ENCODE measurements at regions not wholly inside any gene's neighbourhood (a gene's known extent, or its start where the extent isn't known, plus 50 kb on each side); places are given as distances from the start of the nearest gene placed in this dataset.

- Histone ChIP-seq H3K4me3 (ENCODE audit: insufficient read length, low read depth) (no peak overlapping the region), H3K27me3 (ENCODE audit: insufficient read depth, insufficient read length) (no peaks in the 10 kb centered on the region), H3K4me1 (ENCODE audit: insufficient read depth, insufficient read length) (no peaks in the 10 kb centered on the region), H3K9me3 (ENCODE audit: insufficient read depth, low read length) (no peaks in the 10 kb centered on the region), H3K9ac (ENCODE audit: insufficient read length, low read depth) (no peak overlapping the region), H3K36me3 (ENCODE audit: insufficient read depth, insufficient read length, low read length) (no peaks in the 10 kb centered on the region)
- no peak for TF ChIP-seq SUZ12 (IDR thresholded peaks at IDR 0.05; ENCODE audit: extremely low read depth, insufficient read depth, insufficient read length)
- no peak for DNase-seq (ENCODE audit: low read depth, low spot score)
These were observed 350.9 kb upstream of the VWC2 start for GRCh38 chr7:49422564-49422963.

- no peaks in the 10 kb centered on the region for H3K4me1 ChIP-seq (ENCODE audit: insufficient read depth, insufficient read length)
- no peak overlapping the region for H3K4me3 ChIP-seq (ENCODE audit: insufficient read length, low read depth)
- no peak for TF ChIP-seq SUZ12 (IDR thresholded peaks at IDR 0.05; ENCODE audit: extremely low read depth, insufficient read depth, insufficient read length)
- TF ChIP-seq ZNF274 (IDR thresholded peaks at IDR 0.05; ENCODE audit: low read depth, low read length) = no peak
- TF ChIP-seq YY1 (IDR thresholded peaks at IDR 0.05; ENCODE audit: insufficient read depth, insufficient read length) = no peak
- no peaks in the 10 kb centered on the region for H3K9me3 ChIP-seq (ENCODE audit: insufficient read depth, low read length)
- H3K27me3 ChIP-seq (ENCODE audit: insufficient read depth, insufficient read length) = no peaks in the 10 kb centered on the region
- no peak overlapping the region for H3K9ac ChIP-seq (ENCODE audit: insufficient read length, low read depth)
- no peaks in the 10 kb centered on the region for H3K36me3 ChIP-seq (ENCODE audit: insufficient read depth, insufficient read length, low read length)
- no peak for DNase-seq (ENCODE audit: low read depth, low spot score)
These were observed 349.3 kb upstream of the VWC2 start for GRCh38 chr7:49424109-49424508.

- H3K36me3 ChIP-seq (ENCODE audit: insufficient read depth, insufficient read length, low read length) = no peaks in the 10 kb centered on the region
- H3K9ac ChIP-seq (ENCODE audit: insufficient read length, low read depth) = no peak overlapping the region
- H3K9me3 ChIP-seq (ENCODE audit: insufficient read depth, low read length) = no peaks in the 10 kb centered on the region
- H3K4me1 ChIP-seq (ENCODE audit: insufficient read depth, insufficient read length) = no peaks in the 10 kb centered on the region
- no peak for DNase-seq (ENCODE audit: low read depth, low spot score)
- no peak overlapping the region for H3K4me3 ChIP-seq (ENCODE audit: insufficient read length, low read depth)
- TF ChIP-seq ZNF274 (IDR thresholded peaks at IDR 0.05; ENCODE audit: low read depth, low read length) (no peak), YY1 (IDR thresholded peaks at IDR 0.05; ENCODE audit: insufficient read depth, insufficient read length) (no peak), SUZ12 (IDR thresholded peaks at IDR 0.05; ENCODE audit: extremely low read depth, insufficient read depth, insufficient read length) (no peak)
- H3K27me3 ChIP-seq (ENCODE audit: insufficient read depth, insufficient read length) = no peaks in the 10 kb centered on the region
These were observed 348.1 kb upstream of the VWC2 start for GRCh38 chr7:49425277-49425818.

GRCh38 chr7:49432254-49432653, 341.2 kb upstream of the VWC2 start:
- Histone ChIP-seq H3K9ac (ENCODE audit: insufficient read length, low read depth) (no peak overlapping the region), H3K4me3 (ENCODE audit: insufficient read length, low read depth) (no peak overlapping the region), H3K9me3 (ENCODE audit: insufficient read depth, low read length) (no peaks in the 10 kb centered on the region), H3K27me3 (ENCODE audit: insufficient read depth, insufficient read length) (no peaks in the 10 kb centered on the region), H3K36me3 (ENCODE audit: insufficient read depth, insufficient read length, low read length) (no peaks in the 10 kb centered on the region), H3K4me1 (ENCODE audit: insufficient read depth, insufficient read length) (no peaks in the 10 kb centered on the region)
- no peak for DNase-seq (ENCODE audit: low read depth, low spot score)
- no peak for TF ChIP-seq ZNF274 (IDR thresholded peaks at IDR 0.05; ENCODE audit: low read depth, low read length)
- TF ChIP-seq YY1 (IDR thresholded peaks at IDR 0.05; ENCODE audit: insufficient read depth, insufficient read length) = no peak
- no peak for TF ChIP-seq SUZ12 (IDR thresholded peaks at IDR 0.05; ENCODE audit: extremely low read depth, insufficient read depth, insufficient read length)

- Histone ChIP-seq H3K4me3 (ENCODE audit: insufficient read length, low read depth) (no peak overlapping the region), H3K9me3 (ENCODE audit: insufficient read depth, low read length) (no peaks in the 10 kb centered on the region), H3K36me3 (ENCODE audit: insufficient read depth, insufficient read length, low read length) (no peaks in the 10 kb centered on the region), H3K27me3 (ENCODE audit: insufficient read depth, insufficient read length) (no peaks in the 10 kb centered on the region), H3K4me1 (ENCODE audit: insufficient read depth, insufficient read length) (no peaks in the 10 kb centered on the region), H3K9ac (ENCODE audit: insufficient read length, low read depth) (no peak overlapping the region)
- TF ChIP-seq ZNF274 (IDR thresholded peaks at IDR 0.05; ENCODE audit: low read depth, low read length) (no peak), YY1 (IDR thresholded peaks at IDR 0.05; ENCODE audit: insufficient read depth, insufficient read length) (no peak), SUZ12 (IDR thresholded peaks at IDR 0.05; ENCODE audit: extremely low read depth, insufficient read depth, insufficient read length) (no peak)
- DNase-seq (ENCODE audit: low read depth, low spot score) = no peak
These were observed 339.6 kb upstream of the VWC2 start for GRCh38 chr7:49433794-49434193.

GRCh38 chr7:49434846-49435245, 338.6 kb upstream of the VWC2 start:
- no peaks in the 10 kb centered on the region for H3K27me3 ChIP-seq (ENCODE audit: insufficient read depth, insufficient read length)
- H3K9me3 ChIP-seq (ENCODE audit: insufficient read depth, low read length) = no peaks in the 10 kb centered on the region
- H3K4me1 ChIP-seq (ENCODE audit: insufficient read depth, insufficient read length) = no peaks in the 10 kb centered on the region
- H3K9ac ChIP-seq (ENCODE audit: insufficient read length, low read depth) = no peak overlapping the region
- H3K36me3 ChIP-seq (ENCODE audit: insufficient read depth, insufficient read length, low read length) = no peaks in the 10 kb centered on the region
- no peak overlapping the region for H3K4me3 ChIP-seq (ENCODE audit: insufficient read length, low read depth)
- DNase-seq (ENCODE audit: low read depth, low spot score) = no peak
- TF ChIP-seq YY1 (IDR thresholded peaks at IDR 0.05; ENCODE audit: insufficient read depth, insufficient read length) (no peak), SUZ12 (IDR thresholded peaks at IDR 0.05; ENCODE audit: extremely low read depth, insufficient read depth, insufficient read length) (no peak), ZNF274 (IDR thresholded peaks at IDR 0.05; ENCODE audit: low read depth, low read length) (no peak)

GRCh38 chr7:49438281-49438680, 335.2 kb upstream of the VWC2 start:
- Histone ChIP-seq H3K27me3 (ENCODE audit: insufficient read depth, insufficient read length) (no peaks in the 10 kb centered on the region), H3K4me1 (ENCODE audit: insufficient read depth, insufficient read length) (no peaks in the 10 kb centered on the region), H3K36me3 (ENCODE audit: insufficient read depth, insufficient read length, low read length) (no peaks in the 10 kb centered on the region), H3K9ac (ENCODE audit: insufficient read length, low read depth) (no peak overlapping the region), H3K4me3 (ENCODE audit: insufficient read length, low read depth) (no peak overlapping the region), H3K9me3 (ENCODE audit: insufficient read depth, low read length) (no peaks in the 10 kb centered on the region)
- DNase-seq (ENCODE audit: low read depth, low spot score) = no peak
- TF ChIP-seq ZNF274 (IDR thresholded peaks at IDR 0.05; ENCODE audit: low read depth, low read length) (no peak), SUZ12 (IDR thresholded peaks at IDR 0.05; ENCODE audit: extremely low read depth, insufficient read depth, insufficient read length) (no peak), YY1 (IDR thresholded peaks at IDR 0.05; ENCODE audit: insufficient read depth, insufficient read length) (no peak)
